ENCODE measurements at regions not wholly inside any gene's neighbourhood (a gene's known extent, or its start where the extent isn't known, plus 50 kb on each side); places are given as distances from the start of the nearest gene placed in this dataset.

- Histone ChIP-seq H3K27me3 (ENCODE audit: control insufficient read depth, insufficient read depth, low read length) (no peaks in the 10 kb centered on the region; the same call in 1 of the 2 replicates), H3K36me3 (replicated peaks; ENCODE audit: control insufficient read depth, insufficient read depth, low read length) (no peaks in the 10 kb centered on the region), H3K4me3 (ENCODE audit: insufficient read depth, low read depth, low read length) (no peak overlapping the region)
- DNase-seq: no peak
Measured at GRCh38 chr17:17423656-17424055, 53.1 kb upstream of the MED9 start.

- H3K4me3 ChIP-seq (ENCODE audit: insufficient read depth, low read depth, low read length): no peak overlapping the region
- no peaks in the 10 kb centered on the region for H3K36me3 ChIP-seq (replicated peaks; ENCODE audit: control insufficient read depth, insufficient read depth, low read length)
- H3K27me3 ChIP-seq (ENCODE audit: control insufficient read depth, insufficient read depth, low read length): no peaks in the 10 kb centered on the region; the same call in 1 of the 2 replicates
- no peak for DNase-seq
Measured at GRCh38 chr17:17424552-17424951, 52.2 kb upstream of the MED9 start.

- no peak for DNase-seq
- no peaks in the 10 kb centered on the region; the same call in 1 of the 2 replicates for H3K27me3 ChIP-seq (ENCODE audit: control insufficient read depth, insufficient read depth, low read length)
- no peaks in the 10 kb centered on the region for H3K36me3 ChIP-seq (replicated peaks; ENCODE audit: control insufficient read depth, insufficient read depth, low read length)
- no peak overlapping the region for H3K4me3 ChIP-seq (ENCODE audit: insufficient read depth, low read depth, low read length)
Measured at GRCh38 chr17:17425005-17425404, 51.8 kb upstream of the MED9 start.

GRCh38 chr17:17425591-17425990 is 51.2 kb upstream of the MED9 start:
- Histone ChIP-seq H3K27me3 (ENCODE audit: control insufficient read depth, insufficient read depth, low read length) (no peaks in the 10 kb centered on the region; the same call in 1 of the 2 replicates), H3K4me3 (ENCODE audit: insufficient read depth, low read depth, low read length) (no peak overlapping the region), H3K36me3 (replicated peaks; ENCODE audit: control insufficient read depth, insufficient read depth, low read length) (no peaks in the 10 kb centered on the region)
- DNase-seq: no peak

- no peak for DNase-seq
- Histone ChIP-seq H3K4me3 (ENCODE audit: insufficient read depth, low read depth, low read length) (no peak overlapping the region), H3K27me3 (ENCODE audit: control insufficient read depth, insufficient read depth, low read length) (no peaks in the 10 kb centered on the region; the same call in 1 of the 2 replicates), H3K36me3 (replicated peaks; ENCODE audit: control insufficient read depth, insufficient read depth, low read length) (no peaks in the 10 kb centered on the region)
Measured at GRCh38 chr17:17426184-17426583, 50.6 kb upstream of the MED9 start.
